ENCODE measurements at regions not wholly inside any gene's neighbourhood (a gene's known extent, or its start where the extent isn't known, plus 50 kb on each side); places are given as distances from the start of the nearest gene placed in this dataset.

DNA sequence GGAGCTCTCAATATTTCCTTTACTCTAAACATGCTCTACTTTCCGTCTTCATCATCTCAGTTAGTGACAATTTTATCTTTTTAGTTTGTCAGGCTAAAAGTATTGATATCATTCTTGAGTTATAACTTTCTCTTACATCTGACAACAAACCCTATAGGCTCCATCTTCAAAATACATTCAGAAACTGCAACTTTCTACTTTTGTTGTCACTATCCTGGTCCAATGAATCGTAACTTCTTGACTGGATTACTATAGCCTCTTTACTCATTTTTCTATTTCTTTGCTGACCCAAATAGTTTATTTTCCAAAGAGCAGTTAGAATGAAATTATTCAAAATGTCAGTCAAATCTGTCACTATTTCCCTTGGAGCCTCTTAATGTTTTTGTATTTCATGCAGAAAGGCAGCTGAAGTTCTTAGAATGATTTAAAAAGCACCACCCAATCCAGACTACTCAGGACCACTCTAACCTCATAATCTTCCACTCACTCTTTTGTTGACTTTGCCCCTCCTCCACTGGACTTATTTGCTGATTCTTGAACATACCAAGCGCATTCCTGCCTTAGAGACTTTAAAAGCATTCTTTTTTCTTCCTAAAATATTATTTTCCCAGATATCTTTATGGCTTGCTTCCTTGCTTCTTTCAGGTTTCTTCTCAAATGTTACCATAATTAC lies 119.9 kb upstream of the CBLB start:
- DNase-seq (ENCODE audit: extremely low spot score) = no peak
- no peak overlapping the region for H3K27ac ChIP-seq (replicated peaks in 1 of 4)
- intact Hi-C loops (cut with DNase I) = no loop called here
- no peaks in the 10 kb centered on the region for H3K4me1 ChIP-seq
- H3K9me3 ChIP-seq = peaks cover 0 to 4% (median 2%) of the 10 kb centered on the region in 4 donors
- no peak overlapping the region for H3K4me3 ChIP-seq
- no peaks in the 10 kb centered on the region for H3K36me3 ChIP-seq
- no peaks in the 10 kb centered on the region for H3K27me3 ChIP-seq
- 93% methylated on average over 3 of the region's 3 CpGs for WGBS
- TF ChIP-seq POLR2AphosphoS5 (IDR thresholded peaks at IDR 0.05) (no peak), POLR2A (IDR thresholded peaks at IDR 0.05; ENCODE audit: low read depth) (no peak), EP300 (IDR thresholded peaks at IDR 0.05) (no peak)
- TF ChIP-seq, protein P1, sequence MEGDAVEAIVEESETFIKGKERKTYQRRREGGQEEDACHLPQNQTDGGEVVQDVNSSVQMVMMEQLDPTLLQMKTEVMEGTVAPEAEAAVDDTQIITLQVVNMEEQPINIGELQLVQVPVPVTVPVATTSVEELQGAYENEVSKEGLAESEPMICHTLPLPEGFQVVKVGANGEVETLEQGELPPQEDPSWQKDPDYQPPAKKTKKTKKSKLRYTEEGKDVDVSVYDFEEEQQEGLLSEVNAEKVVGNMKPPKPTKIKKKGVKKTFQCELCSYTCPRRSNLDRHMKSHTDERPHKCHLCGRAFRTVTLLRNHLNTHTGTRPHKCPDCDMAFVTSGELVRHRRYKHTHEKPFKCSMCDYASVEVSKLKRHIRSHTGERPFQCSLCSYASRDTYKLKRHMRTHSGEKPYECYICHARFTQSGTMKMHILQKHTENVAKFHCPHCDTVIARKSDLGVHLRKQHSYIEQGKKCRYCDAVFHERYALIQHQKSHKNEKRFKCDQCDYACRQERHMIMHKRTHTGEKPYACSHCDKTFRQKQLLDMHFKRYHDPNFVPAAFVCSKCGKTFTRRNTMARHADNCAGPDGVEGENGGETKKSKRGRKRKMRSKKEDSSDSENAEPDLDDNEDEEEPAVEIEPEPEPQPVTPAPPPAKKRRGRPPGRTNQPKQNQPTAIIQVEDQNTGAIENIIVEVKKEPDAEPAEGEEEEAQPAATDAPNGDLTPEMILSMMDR (IDR thresholded peaks at IDR 0.05) = no peak

DNA sequence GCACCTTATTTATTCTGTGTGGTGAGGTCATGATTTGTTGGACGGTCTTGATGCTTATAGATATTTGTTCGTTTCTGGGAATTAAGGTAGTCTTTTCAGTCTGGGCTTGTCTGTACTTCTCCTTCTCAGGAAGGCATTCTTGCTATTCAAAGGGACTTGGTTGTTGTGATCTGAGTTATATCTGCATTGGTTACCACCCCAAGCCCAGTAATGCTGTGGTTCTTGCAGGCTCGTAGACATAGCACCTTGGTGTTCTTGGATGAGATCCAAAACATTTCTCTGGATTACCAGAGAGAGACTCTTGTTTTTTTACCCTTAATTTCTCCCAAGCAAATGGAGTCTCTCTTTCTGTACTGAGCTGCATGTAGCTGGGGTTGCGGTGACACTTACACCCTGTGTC lies 128.0 kb upstream of the CBLB start:
- H3K27me3 ChIP-seq = no peaks in the 10 kb centered on the region
- no peak overlapping the region for H3K27ac ChIP-seq (replicated peaks in 1 of 4)
- intact Hi-C loops (cut with DNase I) = no loop called here
- no peak for DNase-seq (ENCODE audit: extremely low spot score)
- TF ChIP-seq, protein P1 (IDR thresholded peaks at IDR 0.05) = no peak
- TF ChIP-seq POLR2A (IDR thresholded peaks at IDR 0.05; ENCODE audit: low read depth) = no peak
- H3K4me1 ChIP-seq = peaks cover 0 to 7% (median 0%) of the 10 kb centered on the region in 4 donors
- peaks cover 0 to 14% (median 6%) of the 10 kb centered on the region in 4 donors for H3K9me3 ChIP-seq
- H3K4me3 ChIP-seq = no peak overlapping the region
- WGBS = 91% methylated on average over 3 of the region's 4 CpGs
- H3K36me3 ChIP-seq = no peaks in the 10 kb centered on the region

DNA sequence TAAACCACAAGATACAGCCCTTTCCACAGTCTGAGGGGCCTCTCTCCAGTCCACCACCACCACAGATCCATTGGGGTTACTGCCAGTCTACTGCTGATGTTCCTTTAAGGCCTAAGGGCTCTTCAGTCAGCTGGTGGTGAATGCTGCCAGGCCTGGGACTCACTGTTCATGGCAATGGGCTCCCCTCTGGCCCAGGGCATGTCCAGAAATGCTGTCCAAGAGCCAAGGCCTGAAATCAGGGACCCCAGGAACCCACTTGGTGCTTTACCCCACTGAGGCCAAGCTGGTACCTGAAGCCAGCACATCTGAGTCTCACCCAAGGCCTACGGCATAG lies 128.6 kb upstream of the CBLB start:
- H3K9me3 ChIP-seq = peaks cover 0 to 12% (median 5%) of the 10 kb centered on the region in 4 donors
- no peak overlapping the region for H3K4me3 ChIP-seq
- intact Hi-C loops (cut with DNase I) = no loop called here
- H3K36me3 ChIP-seq = no peaks in the 10 kb centered on the region
- peaks cover 0 to 7% (median 0%) of the 10 kb centered on the region in 4 donors for H3K4me1 ChIP-seq
- no peak overlapping the region for H3K27ac ChIP-seq (replicated peaks in 1 of 4)
- H3K27me3 ChIP-seq = no peaks in the 10 kb centered on the region
- no peak for TF ChIP-seq EP300 (IDR thresholded peaks at IDR 0.05)
- TF ChIP-seq POLR2A (IDR thresholded peaks at IDR 0.05; ENCODE audit: low read depth) = no peak
- no peak for TF ChIP-seq POLR2AphosphoS5 (IDR thresholded peaks at IDR 0.05)
- TF ChIP-seq, protein P1 (IDR thresholded peaks at IDR 0.05) = no peak
- no peak for DNase-seq (ENCODE audit: extremely low spot score)
- 100% methylated on average over 1 of the region's 1 CpG for WGBS

DNA sequence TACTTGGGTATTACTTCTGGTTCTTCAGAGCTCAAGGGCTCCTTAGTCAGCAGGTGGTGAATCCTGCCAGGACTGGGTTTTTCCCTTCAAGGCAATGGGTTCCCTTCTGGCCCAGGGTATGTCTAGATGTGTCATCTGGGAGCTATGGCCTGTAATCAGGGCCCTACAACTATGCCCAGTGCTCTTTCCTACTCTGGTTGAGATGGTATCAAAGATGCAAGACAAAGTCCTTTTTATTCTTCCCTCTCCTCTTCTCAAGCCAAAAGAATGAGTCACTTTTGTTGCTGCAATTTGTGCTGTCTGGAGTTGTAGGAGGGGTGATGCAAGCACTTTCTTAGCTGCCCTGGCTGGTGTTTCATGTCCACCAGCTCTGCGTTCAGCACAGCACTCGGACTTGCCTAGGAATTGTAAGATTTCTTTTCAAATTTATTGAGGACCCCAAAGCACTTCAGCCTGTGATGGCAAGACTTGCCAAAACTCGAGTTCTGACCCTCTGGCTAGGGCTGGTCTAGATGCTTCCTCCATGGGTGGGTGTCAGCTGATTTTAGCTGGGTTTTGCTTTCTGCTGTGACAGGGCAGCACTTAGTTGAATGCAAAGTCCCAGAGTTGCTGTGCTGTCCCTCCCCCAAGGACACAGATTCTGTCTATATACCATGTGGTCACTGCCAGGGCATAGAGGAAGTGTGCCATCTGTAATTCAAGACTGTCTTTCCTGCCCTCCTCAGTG lies 129.2 kb upstream of the CBLB start:
- no peak for DNase-seq (ENCODE audit: extremely low spot score)
- Histone ChIP-seq H3K9me3 (peaks cover 0 to 12% (median 5%) of the 10 kb centered on the region in 4 donors), H3K36me3 (no peaks in the 10 kb centered on the region), H3K27ac (replicated peaks in 1 of 4) (no peak overlapping the region), H3K4me1 (peaks cover 0 to 7% (median 0%) of the 10 kb centered on the region in 4 donors), H3K27me3 (no peaks in the 10 kb centered on the region), H3K4me3 (no peak overlapping the region)
- WGBS = 88% methylated on average over 3 of the region's 3 CpGs
- TF ChIP-seq EP300 (IDR thresholded peaks at IDR 0.05) (no peak), POLR2A (IDR thresholded peaks at IDR 0.05; ENCODE audit: low read depth) (no peak), POLR2AphosphoS5 (IDR thresholded peaks at IDR 0.05) (peak; percentile 23 to 32)
- intact Hi-C loops (cut with DNase I) = no loop called here

DNA sequence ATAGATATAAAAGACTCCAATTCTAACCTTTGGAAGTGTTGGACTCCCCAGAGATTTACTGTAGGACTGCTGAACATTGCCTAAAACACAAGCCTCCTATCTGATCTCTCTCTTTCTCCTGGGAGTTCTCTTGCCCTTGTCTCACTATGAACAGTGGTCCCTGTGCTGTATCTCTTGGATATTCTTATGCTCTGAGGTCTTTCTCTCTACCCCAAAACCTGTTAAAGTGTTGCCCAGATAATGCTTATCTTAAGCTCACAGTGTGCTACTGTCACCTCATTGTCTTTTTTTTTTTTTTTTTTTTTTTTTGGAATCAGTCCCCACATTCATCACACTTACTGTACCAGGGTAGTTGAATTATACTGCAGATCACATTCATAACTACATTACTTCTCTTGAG lies 131.0 kb upstream of the CBLB start:
- no peak for DNase-seq (ENCODE audit: extremely low spot score)
- no peak for TF ChIP-seq EP300 (IDR thresholded peaks at IDR 0.05)
- TF ChIP-seq POLR2AphosphoS5 (IDR thresholded peaks at IDR 0.05) = no peak
- TF ChIP-seq, protein P1 (IDR thresholded peaks at IDR 0.05) = no peak
- H3K27ac ChIP-seq (replicated peaks in 1 of 4) = no peak overlapping the region
- intact Hi-C loops (cut with DNase I) = no loop called here
- no peak overlapping the region for H3K4me3 ChIP-seq
- no peaks in the 10 kb centered on the region for H3K27me3 ChIP-seq
- H3K4me1 ChIP-seq = peaks cover 0 to 7% (median 0%) of the 10 kb centered on the region in 4 donors
- no peaks in the 10 kb centered on the region for H3K36me3 ChIP-seq
- H3K9me3 ChIP-seq = peaks cover 0 to 12% (median 5%) of the 10 kb centered on the region in 4 donors

Measured in esophagus muscularis mucosa (tissue), 4 donors.